Left ventricle myocardium inferior (tissue), 1 donor: ENCODE measurements at regions not wholly inside any gene's neighbourhood (a gene's known extent, or its start where the extent isn't known, plus 50 kb on each side); places are given as distances from the start of the nearest gene placed in this dataset.

ENCODE experiments used
- DNase-seq: peaks from one replicate; pipeline ENCODE4 v3.0.0-alpha.2; 2020
- H3K27ac ChIP-seq: fragments of 200-600 bp; replicated peaks from 2 replicates; pipeline ENCODE4 v1.8.0; 2021
- H3K27me3 ChIP-seq: fragments of 200-600 bp; 2 replicates; pipeline ENCODE4 v1.8.0; 2021; ENCODE audit warnings: low read depth
- H3K36me3 ChIP-seq: fragments of 200-600 bp; 2 replicates; pipeline ENCODE4 v1.8.0; 2021
- H3K4me1 ChIP-seq: fragments of 200-600 bp; 2 replicates; pipeline ENCODE4 v1.8.0; 2021
- H3K4me3 ChIP-seq: fragments of 200-600 bp; 2 replicates; pipeline ENCODE4 v1.8.0; 2021; ENCODE audit warnings: mild to moderate bottlenecking, moderate library complexity
- H3K9me3 ChIP-seq: fragments of 200-600 bp; replicated peaks from 2 replicates; pipeline ENCODE4 v1.8.0; 2021
- intact Hi-C: fragments of 100-400 bp; cut with micrococcal nuclease; formaldehyde crosslinking; loops from one replicate; pipeline ENCODE4 v1.11.0; 2022
- TF ChIP-seq, protein P1 (sequence below): fragments of 200-600 bp; IDR thresholded peaks from 2 replicates; pipeline ENCODE4 v1.8.0; 2021; ENCODE audit warnings: antibody characterized with exemption, mild to moderate bottlenecking, borderline replicate concordance
- donor health status: DM: no; HTN: yes; CAD: no; lungs with severe emphysema.

DNA sequence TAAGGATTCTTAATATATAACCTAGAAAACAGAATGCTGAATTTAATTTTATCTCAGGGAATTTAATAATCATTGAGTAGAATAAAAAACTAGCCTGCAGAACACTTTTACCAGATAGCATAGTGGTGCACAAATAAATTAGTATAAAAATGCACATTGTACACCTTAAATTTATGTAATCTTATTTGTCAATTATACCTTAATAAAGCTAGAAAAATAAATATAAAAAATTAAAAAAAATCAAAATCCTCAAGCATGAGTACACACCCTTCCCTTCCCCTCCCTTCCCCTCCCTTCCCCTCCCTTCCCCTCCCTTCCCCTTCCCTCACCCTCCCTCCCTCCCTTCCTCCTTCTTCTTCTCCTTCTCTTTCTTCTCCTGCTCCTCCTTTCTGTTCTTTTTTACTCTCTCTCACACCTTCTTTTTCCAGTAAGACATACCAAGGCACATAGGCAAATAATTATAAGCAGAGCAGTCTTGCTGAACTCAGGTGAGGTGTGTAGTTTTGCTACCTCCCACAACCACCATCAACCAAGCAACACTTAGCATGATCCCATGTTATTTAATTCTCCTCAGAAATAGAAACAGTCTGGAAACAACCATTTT lies 1395.0 kb downstream of the ZPLD1 start:
- H3K27me3 ChIP-seq = no peaks in the 10 kb centered on the region
- no peaks in the 10 kb centered on the region for H3K4me1 ChIP-seq
- no peak for DNase-seq
- no peak overlapping the region for H3K27ac ChIP-seq
- H3K36me3 ChIP-seq = no peaks in the 10 kb centered on the region
- TF ChIP-seq, protein P1, sequence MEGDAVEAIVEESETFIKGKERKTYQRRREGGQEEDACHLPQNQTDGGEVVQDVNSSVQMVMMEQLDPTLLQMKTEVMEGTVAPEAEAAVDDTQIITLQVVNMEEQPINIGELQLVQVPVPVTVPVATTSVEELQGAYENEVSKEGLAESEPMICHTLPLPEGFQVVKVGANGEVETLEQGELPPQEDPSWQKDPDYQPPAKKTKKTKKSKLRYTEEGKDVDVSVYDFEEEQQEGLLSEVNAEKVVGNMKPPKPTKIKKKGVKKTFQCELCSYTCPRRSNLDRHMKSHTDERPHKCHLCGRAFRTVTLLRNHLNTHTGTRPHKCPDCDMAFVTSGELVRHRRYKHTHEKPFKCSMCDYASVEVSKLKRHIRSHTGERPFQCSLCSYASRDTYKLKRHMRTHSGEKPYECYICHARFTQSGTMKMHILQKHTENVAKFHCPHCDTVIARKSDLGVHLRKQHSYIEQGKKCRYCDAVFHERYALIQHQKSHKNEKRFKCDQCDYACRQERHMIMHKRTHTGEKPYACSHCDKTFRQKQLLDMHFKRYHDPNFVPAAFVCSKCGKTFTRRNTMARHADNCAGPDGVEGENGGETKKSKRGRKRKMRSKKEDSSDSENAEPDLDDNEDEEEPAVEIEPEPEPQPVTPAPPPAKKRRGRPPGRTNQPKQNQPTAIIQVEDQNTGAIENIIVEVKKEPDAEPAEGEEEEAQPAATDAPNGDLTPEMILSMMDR = no peak
- H3K9me3 ChIP-seq = peaks cover 29% of the 10 kb centered on the region
- intact Hi-C loops = no loop called here
- no peak overlapping the region for H3K4me3 ChIP-seq

DNA sequence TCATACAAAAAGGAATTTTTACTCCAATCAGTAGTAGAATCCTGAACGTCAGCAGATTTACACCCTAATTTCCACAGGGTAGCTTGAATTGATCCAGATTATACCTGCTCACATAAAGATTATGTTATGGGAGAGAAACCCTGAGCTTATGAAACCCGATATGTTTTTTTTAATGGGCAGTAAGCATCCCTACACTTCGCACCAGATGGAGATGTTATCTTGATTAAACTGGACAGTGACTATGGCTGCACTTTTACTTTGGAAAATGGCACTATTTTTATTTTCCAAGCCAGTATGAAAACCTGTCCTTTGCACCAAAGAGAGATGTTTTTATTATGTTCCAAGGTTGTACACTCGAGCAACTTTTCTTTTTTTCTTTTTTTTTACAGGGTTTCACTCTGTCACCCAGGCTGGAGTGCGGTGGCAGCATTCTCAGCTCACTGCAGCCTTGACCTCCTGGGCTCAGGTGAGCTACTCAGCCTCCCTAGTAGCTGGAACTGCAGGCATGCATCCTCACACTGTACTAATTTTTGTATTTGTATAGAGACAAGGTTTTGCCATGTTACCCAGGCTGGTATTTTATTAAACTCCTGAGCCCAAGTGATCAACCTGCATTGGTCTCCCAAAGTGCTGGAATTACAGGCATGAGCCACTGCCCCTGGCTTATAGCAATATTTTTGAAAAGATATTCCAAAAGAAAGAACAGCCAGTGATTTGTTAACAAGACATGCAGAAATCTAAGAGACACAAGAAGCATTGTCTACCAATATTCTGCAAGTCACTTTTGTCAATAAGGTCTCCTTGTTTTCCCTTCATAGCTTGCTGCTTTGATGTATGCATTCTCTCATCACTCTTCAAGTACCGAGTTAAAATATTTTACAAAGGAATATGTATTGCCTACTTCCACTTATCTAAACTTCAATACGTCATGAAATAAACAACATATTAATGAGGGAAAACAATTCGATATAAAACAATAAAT lies 1412.6 kb downstream of the ZPLD1 start:
- Histone ChIP-seq H3K4me3 (no peak overlapping the region), H3K4me1 (no peaks in the 10 kb centered on the region), H3K9me3 (no peaks in the 10 kb centered on the region), H3K27me3 (no peaks in the 10 kb centered on the region), H3K36me3 (no peaks in the 10 kb centered on the region), H3K27ac (no peak overlapping the region)
- TF ChIP-seq, protein P1 = no peak
- intact Hi-C loops = no loop called here
- no peak for DNase-seq

DNA sequence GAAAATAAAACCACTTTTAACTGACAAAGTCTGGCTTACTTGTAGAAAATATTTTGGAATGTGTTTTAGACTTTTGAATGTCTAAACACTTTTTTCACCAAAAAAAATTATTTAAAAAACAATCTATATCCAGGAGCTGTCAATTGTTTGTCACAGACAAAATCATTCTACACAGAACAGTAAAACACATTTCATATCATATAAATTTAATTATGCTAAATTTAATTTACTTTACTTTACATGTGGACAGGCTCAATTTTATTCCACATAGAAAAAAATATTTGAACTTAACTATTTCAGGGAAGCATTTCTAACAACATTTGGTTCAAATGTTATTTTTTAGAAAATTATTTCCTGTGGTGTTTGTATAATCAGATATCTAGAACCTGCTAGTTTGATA lies 1417.0 kb downstream of the ZPLD1 start:
- intact Hi-C loops = no loop called here
- Histone ChIP-seq H3K4me1 (no peaks in the 10 kb centered on the region), H3K36me3 (no peaks in the 10 kb centered on the region), H3K27ac (no peak overlapping the region), H3K4me3 (no peak overlapping the region), H3K9me3 (no peaks in the 10 kb centered on the region), H3K27me3 (no peaks in the 10 kb centered on the region)
- TF ChIP-seq, protein P1 = no peak
- DNase-seq = no peak

DNA sequence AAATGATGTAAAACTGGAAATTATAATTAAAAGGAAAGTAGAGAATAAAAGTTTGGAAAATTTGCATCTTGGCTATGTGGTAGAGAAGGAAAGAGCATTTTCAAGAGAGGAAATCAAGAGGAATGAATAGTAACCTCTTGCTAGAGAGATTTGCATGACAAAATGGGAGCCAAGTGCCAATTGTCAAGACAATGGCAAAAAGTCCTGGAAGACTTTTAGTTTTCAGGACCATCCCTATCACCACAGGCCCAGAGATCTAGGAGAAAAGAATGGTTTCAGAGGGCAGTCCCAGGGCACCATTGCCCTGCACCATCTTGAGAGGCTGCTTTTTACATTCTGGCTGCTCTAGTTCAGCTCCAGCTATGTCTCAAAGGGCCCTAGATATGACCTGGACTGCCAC lies 1427.6 kb downstream of the ZPLD1 start:
- H3K36me3 ChIP-seq = no peaks in the 10 kb centered on the region
- no peak overlapping the region for H3K4me3 ChIP-seq
- no peak overlapping the region for H3K27ac ChIP-seq
- intact Hi-C loops = no loop called here
- H3K9me3 ChIP-seq = no peaks in the 10 kb centered on the region
- H3K27me3 ChIP-seq = no peaks in the 10 kb centered on the region
- no peak for DNase-seq
- TF ChIP-seq, protein P1 = no peak
- H3K4me1 ChIP-seq = no peaks in the 10 kb centered on the region

DNA sequence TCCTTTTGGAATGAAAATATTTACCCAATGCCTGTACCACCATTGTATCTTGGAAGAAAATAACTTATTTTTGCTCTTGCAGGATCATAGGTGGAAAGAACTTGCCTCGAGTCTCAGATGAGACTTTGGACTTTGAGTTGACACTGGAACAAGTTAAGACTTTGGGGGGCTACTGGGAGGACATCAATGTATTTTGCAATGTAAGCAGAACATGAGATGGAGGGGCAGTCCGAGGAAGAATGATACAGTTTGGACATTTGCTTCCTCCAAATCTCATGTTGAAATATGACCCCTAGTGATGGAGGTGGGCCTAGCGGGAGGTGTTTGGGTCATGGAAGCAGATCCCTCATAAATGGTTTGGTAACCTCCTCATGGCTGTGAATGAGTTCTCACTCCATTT lies 1428.6 kb downstream of the ZPLD1 start:
- Histone ChIP-seq H3K9me3 (no peaks in the 10 kb centered on the region), H3K27me3 (no peaks in the 10 kb centered on the region), H3K4me3 (no peak overlapping the region), H3K36me3 (no peaks in the 10 kb centered on the region), H3K4me1 (no peaks in the 10 kb centered on the region), H3K27ac (no peak overlapping the region)
- DNase-seq = no peak
- TF ChIP-seq, protein P1 = no peak
- intact Hi-C loops = no loop called here
